ENCODE measurements at regions not wholly inside any gene's neighbourhood (a gene's known extent, or its start where the extent isn't known, plus 50 kb on each side); places are given as distances from the start of the nearest gene placed in this dataset.

- H3K4me1 ChIP-seq (ENCODE audit: control insufficient read depth in 1 of 2, extremely low read depth in 1 of 2, insufficient read depth in 2 of 2, low read length in 2 of 2): no peaks in the 10 kb centered on the region
- H3K9me3 ChIP-seq: no peaks in the 10 kb centered on the region
- Mint-ChIP-seq H3K4me1 (no peaks in the 10 kb centered on the region), H3K4me3 (no peak overlapping the region), H3K9me3 (no peaks in the 10 kb centered on the region), H3K27ac (no peak overlapping the region), H3K27me3 (peaks cover 5 to 7% of the 10 kb centered on the region in 2 donors), H3K36me3 (no peaks in the 10 kb centered on the region)
- ChIA-PET POLR2A (no interaction called here), CTCF (no interaction called here)
- H3K36me3 ChIP-seq (ENCODE audit: control insufficient read depth in 2 of 2, extremely low read depth in 1 of 2, insufficient read depth in 1 of 2, low read length in 1 of 2): no peaks in the 10 kb centered on the region
- H3K27ac ChIP-seq (ENCODE audit: low read length): no peak overlapping the region
- no peak for DNase-seq
- no peak for ATAC-seq (replicated peaks in 1 of 4)
- no peaks in the 10 kb centered on the region for H3K27me3 ChIP-seq (replicated peaks in 1 of 2; ENCODE audit: control insufficient read depth in 2 of 2, extremely low read depth in 1 of 2, insufficient read depth in 2 of 2, low read length in 1 of 2)
- no peak overlapping the region for H3K4me3 ChIP-seq (ENCODE audit: control insufficient read depth in 1 of 2, extremely low read depth in 1 of 2, low read length in 1 of 2)
- no CpG with 5 or more reads among the region's 5 CpGs for WGBS (ENCODE audit: insufficient coverage)
These were observed 416.0 kb downstream of the LRIG3 start for GRCh38 chr12:58504143-58504938.

- no peak overlapping the region for H3K4me3 ChIP-seq (ENCODE audit: control insufficient read depth in 1 of 2, extremely low read depth in 1 of 2, low read length in 1 of 2)
- H3K4me1 Mint-ChIP-seq: no peaks in the 10 kb centered on the region
- WGBS (ENCODE audit: insufficient coverage): 100% methylated on average over 2 of the region's 5 CpGs
- H3K9me3 ChIP-seq: no peaks in the 10 kb centered on the region
- no peaks in the 10 kb centered on the region for H3K27me3 ChIP-seq (replicated peaks in 1 of 2; ENCODE audit: control insufficient read depth in 2 of 2, extremely low read depth in 1 of 2, insufficient read depth in 2 of 2, low read length in 1 of 2)
- no peaks in the 10 kb centered on the region for H3K36me3 Mint-ChIP-seq
- no peaks in the 10 kb centered on the region for H3K36me3 ChIP-seq (ENCODE audit: control insufficient read depth in 2 of 2, extremely low read depth in 1 of 2, insufficient read depth in 1 of 2, low read length in 1 of 2)
- H3K4me3 Mint-ChIP-seq: no peak overlapping the region
- H3K9me3 Mint-ChIP-seq: peaks cover 5 to 8% (median 5%) of the 10 kb centered on the region in 3 donors
- ATAC-seq (replicated peaks in 1 of 4) (no peak), DNase-seq (no peak)
- no peak overlapping the region for H3K27ac Mint-ChIP-seq
- no peaks in the 10 kb centered on the region for H3K4me1 ChIP-seq (ENCODE audit: control insufficient read depth in 1 of 2, extremely low read depth in 1 of 2, insufficient read depth in 2 of 2, low read length in 2 of 2)
- peaks cover 5 to 7% of the 10 kb centered on the region in 2 donors for H3K27me3 Mint-ChIP-seq
- ChIA-PET CTCF (no interaction called here), POLR2A (no interaction called here)
- no peak overlapping the region for H3K27ac ChIP-seq (ENCODE audit: low read length)
These were observed 411.0 kb downstream of the LRIG3 start for GRCh38 chr12:58509116-58509885.

GRCh38 chr12:58513301-58513834 is 406.9 kb downstream of the LRIG3 start:
- WGBS (ENCODE audit: insufficient coverage): 57% methylated on average over 1 of the region's 4 CpGs
- H3K36me3 Mint-ChIP-seq: no peaks in the 10 kb centered on the region
- Histone ChIP-seq H3K4me3 (ENCODE audit: control insufficient read depth in 1 of 2, extremely low read depth in 1 of 2, low read length in 1 of 2) (no peak overlapping the region), H3K36me3 (ENCODE audit: control insufficient read depth in 2 of 2, extremely low read depth in 1 of 2, insufficient read depth in 1 of 2, low read length in 1 of 2) (no peaks in the 10 kb centered on the region), H3K27me3 (replicated peaks in 1 of 2; ENCODE audit: control insufficient read depth in 2 of 2, extremely low read depth in 1 of 2, insufficient read depth in 2 of 2, low read length in 1 of 2) (no peaks in the 10 kb centered on the region), H3K4me1 (ENCODE audit: control insufficient read depth in 1 of 2, extremely low read depth in 1 of 2, insufficient read depth in 2 of 2, low read length in 2 of 2) (no peaks in the 10 kb centered on the region), H3K27ac (ENCODE audit: low read length) (no peak overlapping the region), H3K9me3 (peaks cover 2% of the 10 kb centered on the region)
- no peak overlapping the region for H3K4me3 Mint-ChIP-seq
- ChIA-PET POLR2A (no interaction called here), CTCF (no interaction called here)
- peaks cover 18 to 29% (median 22%) of the 10 kb centered on the region in 3 donors for H3K9me3 Mint-ChIP-seq
- DNase-seq: no peak
- ATAC-seq (replicated peaks in 1 of 4): no peak
- no peak overlapping the region for H3K27ac Mint-ChIP-seq
- no peaks in the 10 kb centered on the region for H3K4me1 Mint-ChIP-seq
- no peaks in the 10 kb centered on the region for H3K27me3 Mint-ChIP-seq

GRCh38 chr12:58513852-58514251 is 406.5 kb downstream of the LRIG3 start:
- ATAC-seq (replicated peaks in 1 of 4) (no peak), DNase-seq (no peak)
- H3K27me3 Mint-ChIP-seq: no peaks in the 10 kb centered on the region
- ChIA-PET CTCF (no interaction called here), POLR2A (no interaction called here)
- no peak overlapping the region for H3K4me3 ChIP-seq (ENCODE audit: control insufficient read depth in 1 of 2, extremely low read depth in 1 of 2, low read length in 1 of 2)
- no peaks in the 10 kb centered on the region for H3K36me3 Mint-ChIP-seq
- H3K27ac ChIP-seq (ENCODE audit: low read length): no peak overlapping the region
- H3K4me1 ChIP-seq (ENCODE audit: control insufficient read depth in 1 of 2, extremely low read depth in 1 of 2, insufficient read depth in 2 of 2, low read length in 2 of 2): no peaks in the 10 kb centered on the region
- no peak overlapping the region for H3K27ac Mint-ChIP-seq
- WGBS (ENCODE audit: insufficient coverage): 100% methylated on average over 1 of the region's 4 CpGs
- no peaks in the 10 kb centered on the region for H3K4me1 Mint-ChIP-seq
- no peak overlapping the region for H3K4me3 Mint-ChIP-seq
- H3K9me3 ChIP-seq: peaks cover 3% of the 10 kb centered on the region
- H3K9me3 Mint-ChIP-seq: peaks cover 23 to 34% (median 27%) of the 10 kb centered on the region in 3 donors
- no peaks in the 10 kb centered on the region for H3K36me3 ChIP-seq (ENCODE audit: control insufficient read depth in 2 of 2, extremely low read depth in 1 of 2, insufficient read depth in 1 of 2, low read length in 1 of 2)
- no peaks in the 10 kb centered on the region for H3K27me3 ChIP-seq (replicated peaks in 1 of 2; ENCODE audit: control insufficient read depth in 2 of 2, extremely low read depth in 1 of 2, insufficient read depth in 2 of 2, low read length in 1 of 2)

- H3K4me3 Mint-ChIP-seq: no peak overlapping the region
- Histone ChIP-seq H3K4me1 (ENCODE audit: control insufficient read depth in 1 of 2, extremely low read depth in 1 of 2, insufficient read depth in 2 of 2, low read length in 2 of 2) (no peaks in the 10 kb centered on the region), H3K36me3 (ENCODE audit: control insufficient read depth in 2 of 2, extremely low read depth in 1 of 2, insufficient read depth in 1 of 2, low read length in 1 of 2) (no peaks in the 10 kb centered on the region), H3K27me3 (replicated peaks in 1 of 2; ENCODE audit: control insufficient read depth in 2 of 2, extremely low read depth in 1 of 2, insufficient read depth in 2 of 2, low read length in 1 of 2) (no peaks in the 10 kb centered on the region), H3K9me3 (peaks cover 3% of the 10 kb centered on the region), H3K4me3 (ENCODE audit: control insufficient read depth in 1 of 2, extremely low read depth in 1 of 2, low read length in 1 of 2) (no peak overlapping the region), H3K27ac (ENCODE audit: low read length) (no peak overlapping the region)
- no peak for ATAC-seq (replicated peaks in 1 of 4)
- H3K27ac Mint-ChIP-seq: no peak overlapping the region
- no peaks in the 10 kb centered on the region for H3K4me1 Mint-ChIP-seq
- H3K36me3 Mint-ChIP-seq: no peaks in the 10 kb centered on the region
- peaks cover 19 to 44% (median 21%) of the 10 kb centered on the region in 3 donors for H3K9me3 Mint-ChIP-seq
- POLR2A ChIA-PET: no interaction called here
- DNase-seq: no peak
- CTCF ChIA-PET: no interaction called here
- H3K27me3 Mint-ChIP-seq: no peaks in the 10 kb centered on the region
- WGBS (ENCODE audit: insufficient coverage): no CpG with 5 or more reads among the region's 1 CpG
These were observed 400.5 kb downstream of the LRIG3 start for GRCh38 chr12:58519839-58520238.

GRCh38 chr12:58521152-58521551 is 399.2 kb downstream of the LRIG3 start:
- DNase-seq (no peak), ATAC-seq (replicated peaks in 1 of 4) (no peak)
- H3K27me3 ChIP-seq (replicated peaks in 1 of 2; ENCODE audit: control insufficient read depth in 2 of 2, extremely low read depth in 1 of 2, insufficient read depth in 2 of 2, low read length in 1 of 2): no peaks in the 10 kb centered on the region
- H3K4me3 Mint-ChIP-seq: no peak overlapping the region
- peaks cover 19 to 42% (median 21%) of the 10 kb centered on the region in 3 donors for H3K9me3 Mint-ChIP-seq
- peaks cover 3% of the 10 kb centered on the region for H3K9me3 ChIP-seq
- no peak overlapping the region for H3K27ac ChIP-seq (ENCODE audit: low read length)
- POLR2A ChIA-PET: no interaction called here
- H3K36me3 ChIP-seq (ENCODE audit: control insufficient read depth in 2 of 2, extremely low read depth in 1 of 2, insufficient read depth in 1 of 2, low read length in 1 of 2): no peaks in the 10 kb centered on the region
- H3K36me3 Mint-ChIP-seq: no peaks in the 10 kb centered on the region
- H3K4me1 Mint-ChIP-seq: no peaks in the 10 kb centered on the region
- WGBS (ENCODE audit: insufficient coverage): no CpG with 5 or more reads among the region's 2 CpGs
- H3K4me1 ChIP-seq (ENCODE audit: control insufficient read depth in 1 of 2, extremely low read depth in 1 of 2, insufficient read depth in 2 of 2, low read length in 2 of 2): no peaks in the 10 kb centered on the region
- no peaks in the 10 kb centered on the region for H3K27me3 Mint-ChIP-seq
- no peak overlapping the region for H3K4me3 ChIP-seq (ENCODE audit: control insufficient read depth in 1 of 2, extremely low read depth in 1 of 2, low read length in 1 of 2)
- H3K27ac Mint-ChIP-seq: no peak overlapping the region
- CTCF ChIA-PET: no interaction called here
